ENCODE measurements at regions not wholly inside any gene's neighbourhood (a gene's known extent, or its start where the extent isn't known, plus 50 kb on each side); places are given as distances from the start of the nearest gene placed in this dataset.

DNA sequence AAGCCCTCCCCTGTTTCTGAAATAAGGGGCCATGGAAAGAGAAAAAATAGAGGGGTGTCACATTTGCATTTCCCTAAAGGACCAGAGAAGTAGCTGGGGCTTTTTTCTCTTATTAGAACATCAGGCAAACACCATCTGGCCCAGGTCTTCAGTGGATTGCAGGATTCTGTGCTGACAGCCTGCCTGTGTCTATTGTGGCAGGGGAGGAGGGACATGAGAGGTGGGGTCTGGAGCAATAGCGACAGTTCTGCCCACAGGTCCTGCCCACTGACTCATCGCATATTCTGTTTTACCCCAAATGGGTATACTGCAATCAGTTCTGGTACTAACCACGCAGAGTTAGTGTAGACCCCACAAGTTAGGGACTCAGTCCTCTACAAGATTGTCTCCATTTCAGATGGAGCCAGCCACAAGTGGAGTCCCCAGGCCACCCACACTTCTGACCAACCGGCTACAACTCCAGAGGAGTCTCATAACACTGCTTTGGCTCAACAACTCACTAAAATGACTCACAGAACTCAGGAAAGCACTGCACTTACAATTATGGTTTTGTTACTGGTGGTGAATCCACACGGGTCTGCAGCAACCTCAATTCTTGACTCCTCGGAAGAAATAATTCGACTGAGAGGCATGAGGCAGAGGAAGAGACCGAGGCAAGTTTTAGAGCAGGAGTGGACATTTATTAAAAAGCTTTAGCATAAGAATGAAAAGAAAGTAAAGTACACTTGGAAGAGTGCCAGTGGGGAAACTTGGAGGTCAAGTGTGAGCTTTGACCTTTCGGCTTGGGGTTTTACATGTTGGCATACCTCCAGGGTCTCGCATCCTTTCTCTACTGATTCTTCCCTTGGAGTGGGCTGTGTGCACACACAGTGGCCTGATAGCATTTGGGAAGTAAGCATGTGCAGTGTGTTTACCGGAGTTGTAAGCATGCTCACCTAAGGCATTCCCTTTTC lies 146.4 kb upstream of the SPATS2L start:
- TF ChIP-seq, protein P1, sequence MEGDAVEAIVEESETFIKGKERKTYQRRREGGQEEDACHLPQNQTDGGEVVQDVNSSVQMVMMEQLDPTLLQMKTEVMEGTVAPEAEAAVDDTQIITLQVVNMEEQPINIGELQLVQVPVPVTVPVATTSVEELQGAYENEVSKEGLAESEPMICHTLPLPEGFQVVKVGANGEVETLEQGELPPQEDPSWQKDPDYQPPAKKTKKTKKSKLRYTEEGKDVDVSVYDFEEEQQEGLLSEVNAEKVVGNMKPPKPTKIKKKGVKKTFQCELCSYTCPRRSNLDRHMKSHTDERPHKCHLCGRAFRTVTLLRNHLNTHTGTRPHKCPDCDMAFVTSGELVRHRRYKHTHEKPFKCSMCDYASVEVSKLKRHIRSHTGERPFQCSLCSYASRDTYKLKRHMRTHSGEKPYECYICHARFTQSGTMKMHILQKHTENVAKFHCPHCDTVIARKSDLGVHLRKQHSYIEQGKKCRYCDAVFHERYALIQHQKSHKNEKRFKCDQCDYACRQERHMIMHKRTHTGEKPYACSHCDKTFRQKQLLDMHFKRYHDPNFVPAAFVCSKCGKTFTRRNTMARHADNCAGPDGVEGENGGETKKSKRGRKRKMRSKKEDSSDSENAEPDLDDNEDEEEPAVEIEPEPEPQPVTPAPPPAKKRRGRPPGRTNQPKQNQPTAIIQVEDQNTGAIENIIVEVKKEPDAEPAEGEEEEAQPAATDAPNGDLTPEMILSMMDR (IDR thresholded peaks at IDR 0.05), result no peak
- no peak for TF ChIP-seq POLR2A (IDR thresholded peaks at IDR 0.05)

All from uterus (tissue), 2 donors.